SH-SY5Y (cell line): ENCODE measurements at regions not wholly inside any gene's neighbourhood (a gene's known extent, or its start where the extent isn't known, plus 50 kb on each side); places are given as distances from the start of the nearest gene placed in this dataset.

Source experiments
- GATA2 ChIP-seq: IDR thresholded peaks from 2 replicates; pipeline ENCODE4 v1.6.1; 2011; ENCODE audit warnings: mild to moderate bottlenecking, low read depth, low read length
- GATA3 ChIP-seq: IDR thresholded peaks from 2 replicates; pipeline ENCODE4 v1.6.1; 2011; ENCODE audit warnings: low read depth, mild to moderate bottlenecking, low read length, moderate library complexity

DNA sequence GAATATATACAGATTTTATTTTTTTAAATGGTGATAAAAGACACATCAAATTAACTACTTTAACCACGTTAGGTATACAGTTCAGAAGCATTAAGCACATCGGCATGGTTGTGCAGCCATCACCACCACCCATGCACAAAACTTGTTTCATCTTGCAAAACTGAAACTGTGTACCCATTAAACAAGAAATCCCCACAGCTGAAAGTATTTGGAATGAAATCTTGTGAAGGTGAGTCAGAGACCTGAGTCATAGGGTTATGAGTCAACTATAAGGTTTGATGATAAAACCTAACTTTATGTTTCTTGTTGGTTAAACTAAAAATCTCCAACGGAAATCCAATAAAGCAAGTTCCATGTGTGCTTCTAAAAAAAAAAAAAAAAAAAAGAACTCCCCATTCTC lies 561.6 kb upstream of the PSMD7 start:
- TF ChIP-seq GATA2, result no peak
- TF ChIP-seq GATA3, result no peak
